IMR-90 (cell line): ENCODE measurements at regions not wholly inside any gene's neighbourhood (a gene's known extent, or its start where the extent isn't known, plus 50 kb on each side); places are given as distances from the start of the nearest gene placed in this dataset.

ENCODE experiments used
- ATAC-seq: fragments of 200-7000 bp; cut with Tn5 transposase; 2 replicates; pipeline ENCODE4 v1.9.1; 2020; ENCODE audit warnings: low read depth, mild to moderate bottlenecking, moderate library complexity
- BruUV-seq: library from RNA; stranded (reverse); fragments of 400-500 nt; replicated peaks from 2 replicates; lab custom pipeline; 2021; lab: Mats Ljungman, UMichigan
- CTCF ChIA-PET: fragments of 300-600 bp; formaldehyde crosslinking; extraction: SDS; loops from one replicate; lab custom pipeline; 2021; ENCODE audit warnings: antibody characterized with exemption; lab: Yijun Ruan, JAX
- POLR2A ChIA-PET: fragments of 300-600 bp; sonication (Branson Sonifier 250); formaldehyde crosslinking; loops from one replicate; lab custom pipeline; 2022; ENCODE audit warnings: antibody characterized with exemption; ENCODE audit not compliant: unreplicated experiment; lab: Charles Lee
- DNase-seq: peaks from one replicate; pipeline ENCODE4 v3.0.0; 2013
- H2AFZ ChIP-seq: replicated peaks from 2 replicates; pipeline ENCODE3; 2013; ENCODE audit warnings: low read length, mild to moderate bottlenecking; ENCODE audit not compliant: poor library complexity
- H2AK5ac ChIP-seq: 2 replicates; pipeline ENCODE4 v1.6.1; 2013; ENCODE audit warnings: low read depth, low read length, inconsistent platforms
- H2AK9ac ChIP-seq: replicated peaks from 2 replicates; pipeline ENCODE3; 2013; ENCODE audit warnings: mild to moderate bottlenecking, low read depth, low read length, moderate library complexity; ENCODE audit not compliant: poor library complexity
- H2BK120ac ChIP-seq: 2 replicates; pipeline ENCODE4 v1.6.1; 2013; ENCODE audit warnings: low read depth, low read length, inconsistent platforms
- H2BK15ac ChIP-seq: 3 replicates; pipeline ENCODE4 v1.6.1; 2013; ENCODE audit warnings: low read depth, low read length, inconsistent platforms
- H2BK20ac ChIP-seq: 2 replicates; pipeline ENCODE4 v1.6.1; 2013; ENCODE audit warnings: low read depth, mild to moderate bottlenecking, inconsistent platforms, low read length, moderate library complexity
- H2BK5ac ChIP-seq: 2 replicates; pipeline ENCODE4 v1.6.1; 2013; ENCODE audit warnings: mild to moderate bottlenecking, low read depth, low read length, inconsistent platforms; ENCODE audit not compliant: poor library complexity, severe bottlenecking
- H3K14ac ChIP-seq: replicated peaks from 2 replicates; pipeline ENCODE4 v1.6.1; 2013; ENCODE audit warnings: low read depth, low read length, inconsistent platforms
- H3K18ac ChIP-seq: 2 replicates; pipeline ENCODE4 v1.6.1; 2013; ENCODE audit warnings: low read depth, low read length, control low read depth
- H3K23ac ChIP-seq: 2 replicates; pipeline ENCODE4 v1.6.1; 2013; ENCODE audit warnings: low read depth, low read length, inconsistent platforms
- H3K27ac ChIP-seq: 2 replicates; pipeline ENCODE4 v1.5.1; 2013; ENCODE audit warnings: mild to moderate bottlenecking, control low read depth, low read length; ENCODE audit not compliant: insufficient read depth
- H3K27me3 ChIP-seq: 2 replicates; pipeline ENCODE4 v1.6.1; 2013; ENCODE audit warnings: low read length; ENCODE audit not compliant: control insufficient read depth, insufficient read depth
- H3K36me3 ChIP-seq: 2 replicates; pipeline ENCODE4 v1.6.1; 2013; ENCODE audit warnings: low read length, mixed read lengths; ENCODE audit not compliant: control insufficient read depth, insufficient read depth
- H3K4ac ChIP-seq: 2 replicates; pipeline ENCODE4 v1.6.1; 2013; ENCODE audit warnings: low read depth, low read length, inconsistent platforms
- H3K4me1 ChIP-seq: 2 replicates; pipeline ENCODE4 v1.6.1; 2013; ENCODE audit warnings: low read length, mixed read lengths; ENCODE audit not compliant: control insufficient read depth, insufficient read depth
- H3K4me2 ChIP-seq: 2 replicates; pipeline ENCODE4 v1.6.1; 2013; ENCODE audit warnings: low read depth, mild to moderate bottlenecking, control low read depth, low read length, moderate library complexity
- H3K4me3 ChIP-seq: 2 replicates; pipeline ENCODE4 v1.5.1; 2013; ENCODE audit warnings: low read depth, mild to moderate bottlenecking, control low read depth, low read length, moderate library complexity; ENCODE audit not compliant: insufficient read depth
- H3K56ac ChIP-seq: 2 replicates; pipeline ENCODE4 v1.6.1; 2013; ENCODE audit warnings: low read length, inconsistent platforms; ENCODE audit not compliant: insufficient read depth; ENCODE audit errors: extremely low read depth
- H3K79me1 ChIP-seq, 2 experiments: 2 replicates each; pipeline ENCODE4 v1.6.1; 2013; ENCODE audit warnings: low read length in 2 of 2, inconsistent platforms in 1 of 2, low read depth in 1 of 2
- H3K9ac ChIP-seq: 2 replicates; pipeline ENCODE4 v1.6.1; 2013; ENCODE audit warnings: low read depth, low read length, control low read depth
- H3K9me1 ChIP-seq: 2 replicates; pipeline ENCODE4 v1.6.1; 2013; ENCODE audit warnings: low read length, inconsistent platforms; ENCODE audit not compliant: insufficient read depth
- H3K9me3 ChIP-seq: 2 replicates; pipeline ENCODE4 v1.6.1; 2013; ENCODE audit warnings: low read length; ENCODE audit not compliant: control insufficient read depth, insufficient read depth
- H4K20me1 ChIP-seq: 2 replicates; pipeline ENCODE4 v1.6.1; 2013; ENCODE audit warnings: low read length, inconsistent platforms; ENCODE audit not compliant: insufficient read depth
- H4K5ac ChIP-seq: 2 replicates; pipeline ENCODE4 v1.6.1; 2013; ENCODE audit warnings: mild to moderate bottlenecking, low read depth, low read length, control low read depth
- H4K8ac ChIP-seq, 2 experiments: 2 replicates each; pipeline ENCODE4 v1.6.1; 2013; ENCODE audit warnings: low read depth in 2 of 2, low read length in 2 of 2, control low read depth in 1 of 2, inconsistent platforms in 1 of 2
- H4K91ac ChIP-seq: 2 replicates; pipeline ENCODE4 v1.6.1; 2013; ENCODE audit warnings: low read depth, low read length, inconsistent platforms; ENCODE audit not compliant: insufficient read depth
- BHLHE40 ChIP-seq: fragments of 150-350 bp; IDR thresholded peaks from 2 replicates; pipeline ENCODE4 v1.6.1; 2016; ENCODE audit warnings: mild to moderate bottlenecking, low read depth, low read length
- CEBPB ChIP-seq: IDR thresholded peaks from 2 replicates; pipeline ENCODE4 v1.6.1; 2012; ENCODE audit warnings: low read depth, low read length, improper control_type of control experiment
- CHD1 ChIP-seq: IDR thresholded peaks from 2 replicates; pipeline ENCODE4 v1.6.1; 2012; ENCODE audit warnings: low read depth, low read length, improper control_type of control experiment
- CTCF ChIP-seq: conservative IDR thresholded peaks from 2 replicates; pipeline ENCODE4 v1.5.1; 2012; ENCODE audit warnings: mild to moderate bottlenecking, low read depth, low read length, improper control_type of control experiment
- FOS ChIP-seq: fragments of 150-350 bp; IDR thresholded peaks from 2 replicates; pipeline ENCODE4 v1.6.1; 2016; ENCODE audit warnings: low read depth, low read length
- MAFK ChIP-seq: IDR thresholded peaks from 2 replicates; pipeline ENCODE4 v1.6.1; 2012; ENCODE audit warnings: low read depth, low read length, improper control_type of control experiment
- MAZ ChIP-seq: IDR thresholded peaks from 2 replicates; pipeline ENCODE4 v1.6.1; 2012; ENCODE audit warnings: low read depth, mild to moderate bottlenecking, low read length, improper control_type of control experiment, moderate library complexity, borderline replicate concordance
- MXI1 ChIP-seq: IDR thresholded peaks from 2 replicates; pipeline ENCODE4 v1.6.1; 2012; ENCODE audit warnings: low read depth, mild to moderate bottlenecking, low read length, moderate library complexity, borderline replicate concordance
- NFE2L2 ChIP-seq: fragments of 150-350 bp; IDR thresholded peaks from 2 replicates; pipeline ENCODE4 v1.6.1; 2016; ENCODE audit warnings: low read depth, mild to moderate bottlenecking, low read length
- POLR2A ChIP-seq: IDR thresholded peaks from 2 replicates; pipeline ENCODE4 v1.6.1; 2012; ENCODE audit warnings: mild to moderate bottlenecking, low read depth, low read length
- RAD21 ChIP-seq: IDR thresholded peaks from 2 replicates; pipeline ENCODE4 v1.6.1; 2012; ENCODE audit warnings: low read length, improper control_type of control experiment
- RCOR1 ChIP-seq: IDR thresholded peaks from 2 replicates; pipeline ENCODE4 v1.6.1; 2012; ENCODE audit warnings: mild to moderate bottlenecking, low read length, improper control_type of control experiment; ENCODE audit not compliant: insufficient replicate concordance
- RFX5 ChIP-seq: IDR thresholded peaks from 2 replicates; pipeline ENCODE4 v1.8.0; 2012; ENCODE audit warnings: low read depth, mild to moderate bottlenecking, low read length, moderate library complexity
- SMC3 ChIP-seq: fragments of 150-350 bp; IDR thresholded peaks from 2 replicates; pipeline ENCODE4 v1.6.1; 2016; ENCODE audit warnings: low read depth, mild to moderate bottlenecking, antibody characterized with exemption, low read length, moderate library complexity
- USF2 ChIP-seq: fragments of 150-350 bp; IDR thresholded peaks from 2 replicates; pipeline ENCODE4 v1.6.1; 2017; ENCODE audit warnings: mild to moderate bottlenecking, antibody characterized with exemption, low read length, low read depth
- WGBS, 2 experiments: methylation state at CpG; one replicate each; pipeline versions ENCODE4 v1.1.5 to v1.1.7; 2013; ENCODE audit warnings: missing lambda C conversion rate in 2 of 2; ENCODE audit not compliant: insufficient read length in 1 of 2; ENCODE audit errors: extremely low coverage in 2 of 2; 5-methylcytosine and 5-hydroxymethylcytosine counted together
- dilution Hi-C: fragments of 300-500 bp; cut with HindIII; formaldehyde crosslinking; loops from one replicate; pipeline ENCODE4 v1.14.3; 2018; ENCODE audit warnings: low sequenced_read_pairs; ENCODE audit not compliant: unreplicated experiment
- in situ Hi-C: fragments of 300-500 bp; cut with MboI; formaldehyde crosslinking; loops from 3 replicates; pipeline ENCODE4 v1.14.3; 2019; ENCODE audit warnings: low sequenced_read_pairs, inconsistent platforms, mixed read lengths
- intact Hi-C: fragments of 100-400 bp; cut with micrococcal nuclease; formaldehyde crosslinking; loops from 2 replicates; pipeline ENCODE4 v1.10.0; 2022
- TF ChIP-seq, protein P1 (sequence below): fragments of 150-350 bp; IDR thresholded peaks from 2 replicates; pipeline ENCODE4 v1.6.1; 2016; ENCODE audit warnings: low read depth, mild to moderate bottlenecking, low read length, moderate library complexity, borderline replicate concordance

DNA sequence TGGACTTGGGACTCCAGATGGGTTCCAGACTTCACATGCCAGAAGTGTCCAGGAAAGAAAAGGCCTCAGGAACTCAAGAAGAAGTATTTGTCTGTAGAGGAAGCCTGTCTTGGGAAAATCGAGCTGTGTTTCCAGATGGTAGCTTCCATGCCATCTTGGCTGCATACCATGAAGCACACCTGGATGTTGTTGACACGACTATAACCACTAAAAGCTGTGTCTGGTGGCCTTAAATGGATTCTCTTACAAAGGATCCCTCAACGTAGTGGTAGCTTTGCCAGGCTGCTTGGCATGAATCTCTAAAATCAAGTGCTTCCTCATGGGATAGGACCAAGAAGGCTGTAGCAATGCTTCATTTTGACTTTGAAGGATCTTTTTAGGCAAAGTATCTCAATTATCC is 313.4 kb upstream of the BOD1L1 start:
- Histone ChIP-seq H4K91ac (no peak overlapping the region), H3K56ac (no peak overlapping the region), H4K5ac (no peak overlapping the region), H3K4me2 (no peak overlapping the region), H3K9me1 (no peaks in the 10 kb centered on the region), H3K14ac (no peak overlapping the region), H2AK5ac (no peak overlapping the region), H2AFZ (no peak overlapping the region), H3K27me3 (no peaks in the 10 kb centered on the region), H2BK120ac (no peak overlapping the region), H3K79me1 (no peaks in the 10 kb centered on the region), H3K4me3 (no peak overlapping the region), H3K23ac (no peak overlapping the region), H3K9ac (no peak overlapping the region), H3K4ac (no peak overlapping the region), H2BK20ac (no peak overlapping the region), H3K36me3 (no peaks in the 10 kb centered on the region), H4K8ac (no peak overlapping the region), H3K27ac (no peak overlapping the region), H3K9me3 (no peaks in the 10 kb centered on the region), H4K20me1 (no peaks in the 10 kb centered on the region), H3K18ac (no peak overlapping the region), H2AK9ac (no peak overlapping the region), H2BK15ac (no peak overlapping the region), H2BK5ac (no peak overlapping the region), H3K4me1 (no peaks in the 10 kb centered on the region)
- WGBS, 2 experiments: 60% methylated on average over 1 of the region's 3 CpGs; no CpG with 5 or more reads in 1 of the 2 experiments
- ChIA-PET POLR2A (no interaction called here), CTCF (no interaction called here)
- no peak for TF ChIP-seq CTCF
- no peak for TF ChIP-seq MAZ
- no peak for TF ChIP-seq CEBPB
- no peak for TF ChIP-seq FOS
- TF ChIP-seq CHD1: no peak
- TF ChIP-seq BHLHE40: no peak
- TF ChIP-seq, protein P1, sequence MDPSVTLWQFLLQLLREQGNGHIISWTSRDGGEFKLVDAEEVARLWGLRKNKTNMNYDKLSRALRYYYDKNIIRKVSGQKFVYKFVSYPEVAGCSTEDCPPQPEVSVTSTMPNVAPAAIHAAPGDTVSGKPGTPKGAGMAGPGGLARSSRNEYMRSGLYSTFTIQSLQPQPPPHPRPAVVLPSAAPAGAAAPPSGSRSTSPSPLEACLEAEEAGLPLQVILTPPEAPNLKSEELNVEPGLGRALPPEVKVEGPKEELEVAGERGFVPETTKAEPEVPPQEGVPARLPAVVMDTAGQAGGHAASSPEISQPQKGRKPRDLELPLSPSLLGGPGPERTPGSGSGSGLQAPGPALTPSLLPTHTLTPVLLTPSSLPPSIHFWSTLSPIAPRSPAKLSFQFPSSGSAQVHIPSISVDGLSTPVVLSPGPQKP: no peak
- no peak for TF ChIP-seq SMC3
- no peak for TF ChIP-seq RAD21
- TF ChIP-seq RFX5: no peak
- TF ChIP-seq MXI1: no peak
- no peak for TF ChIP-seq USF2
- no peak for TF ChIP-seq MAFK
- TF ChIP-seq NFE2L2: no peak
- TF ChIP-seq POLR2A: no peak
- TF ChIP-seq RCOR1: no peak
- ATAC-seq (no peak), DNase-seq (no peak)
- intact Hi-C loops (no loop called here), dilution Hi-C loops (no loop called here), in situ Hi-C loops (no loop called here)
- BruUV-seq: no TSS peak
